Endothelial cell of umbilical vein (primary cell): ENCODE measurements at regions not wholly inside any gene's neighbourhood (a gene's known extent, or its start where the extent isn't known, plus 50 kb on each side); places are given as distances from the start of the nearest gene placed in this dataset.

ENCODE experiments used
- EZH2 ChIP-seq: IDR thresholded peaks from 2 replicates; pipeline ENCODE4 v1.6.1; 2012; ENCODE audit warnings: borderline replicate concordance, low read depth, mild to moderate bottlenecking, moderate library complexity, low read length, inconsistent platforms; ENCODE audit not compliant: severe bottlenecking
- MYC ChIP-seq: IDR thresholded peaks from one replicate; pipeline ENCODE4 v1.6.1; 2011; ENCODE audit warnings: mild to moderate bottlenecking, low read depth, low read length
- POLR2A ChIP-seq: IDR thresholded peaks from 2 replicates; pipeline ENCODE4 v1.6.1; 2012; ENCODE audit warnings: low read depth, mild to moderate bottlenecking, control low read depth, low read length
- TF ChIP-seq, protein P1 (sequence below), 2 donors: IDR thresholded peaks; 1 replicate in 1 of 2; 2 replicates in 1 of 2; pipeline ENCODE4 v1.5.1; 2011; ENCODE audit warnings: low read length in 2 of 2, mild to moderate bottlenecking in 2 of 2, moderate library complexity in 2 of 2, control low read depth in 1 of 2, inconsistent platforms in 1 of 2, low read depth in 1 of 2; ENCODE audit not compliant: insufficient read depth in 1 of 2; ENCODE audit errors: extremely low read depth in 1 of 2
- TF ChIP-seq, protein P2 (sequence below): IDR thresholded peaks from 2 replicates; pipeline ENCODE4 v1.6.1; 2011; ENCODE audit not compliant: insufficient read depth, insufficient read length

DNA sequence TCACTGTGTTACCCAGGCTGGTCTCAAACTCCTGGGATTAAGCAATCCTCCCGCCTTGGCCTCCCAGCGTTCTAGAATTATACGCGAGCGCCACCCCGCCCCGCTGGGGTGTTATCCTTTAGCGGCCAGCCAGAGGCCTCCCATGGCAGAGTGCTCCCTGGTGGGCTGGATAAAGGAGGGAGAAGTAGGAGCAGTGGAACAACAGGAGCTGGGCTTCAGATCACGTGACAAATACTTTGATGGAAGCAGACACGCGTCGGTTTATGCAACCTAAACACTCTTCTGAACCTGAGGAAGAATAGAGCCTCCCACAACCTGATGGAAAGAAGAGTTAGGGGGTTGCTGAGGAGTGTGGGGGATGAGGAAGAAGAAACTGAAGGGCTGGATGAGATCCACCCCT is 2114.0 kb downstream of the TP53TG3F start:
- TF ChIP-seq, protein P1, sequence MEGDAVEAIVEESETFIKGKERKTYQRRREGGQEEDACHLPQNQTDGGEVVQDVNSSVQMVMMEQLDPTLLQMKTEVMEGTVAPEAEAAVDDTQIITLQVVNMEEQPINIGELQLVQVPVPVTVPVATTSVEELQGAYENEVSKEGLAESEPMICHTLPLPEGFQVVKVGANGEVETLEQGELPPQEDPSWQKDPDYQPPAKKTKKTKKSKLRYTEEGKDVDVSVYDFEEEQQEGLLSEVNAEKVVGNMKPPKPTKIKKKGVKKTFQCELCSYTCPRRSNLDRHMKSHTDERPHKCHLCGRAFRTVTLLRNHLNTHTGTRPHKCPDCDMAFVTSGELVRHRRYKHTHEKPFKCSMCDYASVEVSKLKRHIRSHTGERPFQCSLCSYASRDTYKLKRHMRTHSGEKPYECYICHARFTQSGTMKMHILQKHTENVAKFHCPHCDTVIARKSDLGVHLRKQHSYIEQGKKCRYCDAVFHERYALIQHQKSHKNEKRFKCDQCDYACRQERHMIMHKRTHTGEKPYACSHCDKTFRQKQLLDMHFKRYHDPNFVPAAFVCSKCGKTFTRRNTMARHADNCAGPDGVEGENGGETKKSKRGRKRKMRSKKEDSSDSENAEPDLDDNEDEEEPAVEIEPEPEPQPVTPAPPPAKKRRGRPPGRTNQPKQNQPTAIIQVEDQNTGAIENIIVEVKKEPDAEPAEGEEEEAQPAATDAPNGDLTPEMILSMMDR (IDR thresholded peaks at IDR 0.05; ENCODE audit: extremely low read depth in 1 of 2, insufficient read depth in 1 of 2, low read depth in 1 of 2, low read length in 2 of 2) = no peak
- TF ChIP-seq POLR2A (no peak), EZH2 (no peak), MYC (no peak)
- TF ChIP-seq, protein P2, sequence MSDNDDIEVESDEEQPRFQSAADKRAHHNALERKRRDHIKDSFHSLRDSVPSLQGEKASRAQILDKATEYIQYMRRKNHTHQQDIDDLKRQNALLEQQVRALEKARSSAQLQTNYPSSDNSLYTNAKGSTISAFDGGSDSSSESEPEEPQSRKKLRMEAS = no peak
